ENCODE measurements at regions not wholly inside any gene's neighbourhood (a gene's known extent, or its start where the extent isn't known, plus 50 kb on each side); places are given as distances from the start of the nearest gene placed in this dataset.
"Not testable (repeated sequence)": the region's sequence is repeated elsewhere in the genome, so short reads cannot be mapped to it uniquely, and the experiment has no call there.

DNA sequence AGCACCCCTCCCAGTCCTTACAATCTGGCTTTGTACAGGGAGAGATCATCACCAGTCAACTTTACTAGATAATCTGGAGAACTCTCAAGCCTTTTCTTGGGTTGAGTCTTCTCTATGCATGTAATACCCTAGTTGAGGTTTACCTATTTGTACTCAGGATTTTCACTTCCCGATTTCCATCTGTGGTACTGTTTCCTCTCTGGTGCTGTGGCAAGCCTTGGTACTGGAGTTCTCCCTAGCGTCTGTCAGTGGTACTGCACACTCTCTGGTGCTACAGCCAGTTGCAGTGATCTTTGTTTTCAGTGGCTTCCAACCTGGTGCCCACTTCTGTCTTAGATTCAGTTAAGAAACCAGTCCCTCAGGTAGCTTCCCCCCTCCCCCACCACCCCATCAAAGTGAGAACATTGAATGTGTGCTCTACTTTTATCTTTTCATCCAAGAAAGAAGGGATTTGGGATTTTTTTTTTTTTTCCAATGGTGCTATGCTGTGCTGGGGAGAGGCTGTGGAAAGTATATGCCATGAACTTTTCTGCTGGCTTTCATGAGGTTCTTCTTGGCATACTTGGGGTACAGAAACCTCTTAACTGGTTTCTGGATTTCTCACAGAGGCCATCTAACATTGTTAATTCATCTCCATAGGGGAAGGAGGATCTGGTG is 69.4 kb upstream of the EVL start:
- intact Hi-C loops (cut with micrococcal nuclease), result no loop called here
- ATAC-seq (peak; percentile 55), DNase-seq (no peak)

DNA sequence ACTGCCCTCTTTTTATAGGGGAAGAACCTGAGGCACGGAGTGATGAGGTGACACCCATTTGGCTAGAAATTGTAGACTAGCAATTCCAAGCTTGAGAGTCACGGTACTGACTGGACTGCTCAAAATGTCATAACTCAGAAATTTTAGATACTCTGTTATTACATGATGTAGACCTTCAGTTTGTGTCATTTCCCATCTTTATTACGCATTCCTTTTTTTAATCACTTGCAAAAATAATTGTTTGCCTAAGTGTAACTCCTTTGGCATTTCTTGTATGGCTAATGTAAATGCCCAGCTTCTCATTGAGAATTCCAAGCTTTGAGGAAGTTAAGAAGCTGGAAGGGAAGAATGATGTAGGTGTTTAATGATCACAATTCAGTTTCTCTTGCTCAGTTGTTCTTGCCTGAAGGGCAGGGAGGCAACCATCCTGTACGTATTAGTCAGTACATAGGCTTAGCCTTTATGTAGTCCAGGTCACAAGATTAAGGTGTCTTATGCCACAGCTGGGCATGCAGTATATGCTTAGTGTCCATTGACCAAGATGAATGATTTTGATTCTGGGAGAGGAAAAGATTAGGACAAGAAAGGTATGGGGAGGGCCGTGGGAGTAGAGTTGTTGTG is 68.2 kb upstream of the EVL start:
- intact Hi-C loops (cut with micrococcal nuclease), result no loop called here
- no peak for DNase-seq
- no peak for ATAC-seq

DNA sequence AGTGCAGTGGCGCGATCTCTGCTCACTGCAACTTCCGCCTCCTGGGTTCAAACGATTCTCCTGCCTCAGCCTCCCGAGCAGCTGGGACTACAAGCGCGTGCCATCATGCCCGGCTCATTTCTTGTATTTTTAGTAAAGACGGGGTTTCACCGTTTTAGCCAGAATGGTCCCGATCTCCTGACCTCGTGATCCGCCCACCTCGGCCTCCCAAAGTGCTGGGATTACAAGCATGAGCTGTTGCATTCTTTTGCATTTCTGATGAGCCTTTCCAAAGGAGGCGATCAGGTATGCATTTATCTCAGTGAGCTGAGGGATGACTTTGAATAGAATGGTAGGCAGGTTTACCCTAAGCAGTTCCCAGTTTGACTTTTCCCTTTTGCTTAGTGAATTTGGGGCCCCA is 64.8 kb upstream of the EVL start:
- DNase-seq; intact Hi-C loops (cut with micrococcal nuclease); ATAC-seq: not testable (repeated sequence)

DNA sequence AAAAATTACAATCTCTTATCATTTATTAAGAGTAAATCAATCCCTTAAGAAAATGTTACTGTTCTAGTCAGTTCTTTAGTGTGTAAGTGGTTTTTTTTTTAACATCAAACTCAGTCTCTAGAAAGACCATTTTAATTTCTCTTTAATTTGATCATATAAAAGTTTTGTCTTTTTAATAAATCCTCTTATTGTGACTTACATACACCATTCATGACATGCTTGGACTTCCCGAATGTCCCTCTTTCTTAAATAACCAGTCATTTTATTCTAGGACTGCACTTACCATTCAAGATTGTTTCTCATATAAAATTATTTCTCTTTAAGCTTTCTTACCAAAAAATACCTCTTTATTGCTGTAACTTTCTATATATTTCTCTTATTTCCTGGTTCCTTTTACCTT is 60.8 kb upstream of the EVL start:
- DNase-seq (no peak), ATAC-seq (no peak)
- intact Hi-C loops (cut with micrococcal nuclease), result no loop called here

DNA sequence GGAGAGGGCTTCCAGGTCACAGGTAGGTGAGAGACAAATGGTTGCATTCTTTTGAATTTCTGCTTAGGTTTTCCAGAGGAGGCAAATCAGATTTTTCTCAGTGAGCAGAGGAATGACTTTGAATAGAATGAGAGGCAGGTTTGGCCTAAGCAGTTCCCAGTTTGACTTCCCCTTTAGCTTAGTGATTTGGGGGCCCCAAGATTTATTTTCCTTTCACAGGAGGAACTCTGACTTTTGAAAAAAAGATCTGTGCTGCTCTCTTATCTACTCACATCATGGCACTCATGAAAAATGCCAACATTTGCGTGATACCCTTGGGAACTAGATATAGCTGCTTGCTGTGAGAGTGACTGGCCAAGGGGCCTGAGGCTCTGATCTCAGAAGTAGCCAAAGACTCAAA is 58.0 kb upstream of the EVL start:
- DNase-seq, result no peak
- intact Hi-C loops (cut with micrococcal nuclease), result no loop called here
- no peak for ATAC-seq

DNA sequence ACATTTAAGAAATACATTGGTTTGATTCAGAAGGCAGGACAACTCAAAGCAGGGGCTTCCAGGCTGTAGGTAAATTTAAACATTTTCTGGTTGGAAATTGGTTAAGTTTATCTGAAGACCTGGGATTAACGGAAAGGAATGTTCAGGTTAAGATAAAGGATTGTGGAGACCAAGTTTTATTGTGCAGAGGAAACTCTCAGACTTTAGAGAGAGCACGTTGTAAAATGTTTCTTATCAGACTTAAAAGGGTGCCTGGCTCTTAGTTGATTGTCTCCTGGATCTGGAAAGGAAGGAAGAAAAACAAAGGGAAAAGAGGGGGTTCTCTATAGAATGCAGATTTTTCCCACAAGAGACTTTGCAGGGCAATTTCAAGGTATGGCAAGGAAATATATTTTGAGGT is 55.4 kb upstream of the EVL start:
- DNase-seq; intact Hi-C loops (cut with micrococcal nuclease); ATAC-seq: not testable (repeated sequence)

DNA sequence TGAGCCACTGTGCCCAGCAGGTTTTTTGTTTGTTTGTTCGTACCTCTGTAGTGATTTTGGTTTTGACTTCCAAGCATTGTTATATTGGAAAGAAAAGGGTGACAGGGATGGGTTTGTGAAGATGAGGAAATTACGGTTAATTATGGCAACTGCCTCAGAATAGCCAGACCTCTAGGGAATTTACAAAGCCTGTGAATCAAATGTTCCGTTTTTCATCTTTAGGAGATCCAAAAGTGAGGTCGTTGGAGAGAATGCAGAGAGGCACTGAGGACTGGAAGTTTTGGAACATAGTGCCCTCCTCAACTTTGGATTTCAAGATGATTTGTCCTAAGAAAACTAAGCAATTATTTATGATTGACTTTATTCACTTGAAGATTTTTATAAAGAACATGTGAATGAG is 54.5 kb upstream of the EVL start:
- no peak for DNase-seq
- ATAC-seq, result peak; percentile 40
- intact Hi-C loops (cut with micrococcal nuclease), result no loop called here

DNA sequence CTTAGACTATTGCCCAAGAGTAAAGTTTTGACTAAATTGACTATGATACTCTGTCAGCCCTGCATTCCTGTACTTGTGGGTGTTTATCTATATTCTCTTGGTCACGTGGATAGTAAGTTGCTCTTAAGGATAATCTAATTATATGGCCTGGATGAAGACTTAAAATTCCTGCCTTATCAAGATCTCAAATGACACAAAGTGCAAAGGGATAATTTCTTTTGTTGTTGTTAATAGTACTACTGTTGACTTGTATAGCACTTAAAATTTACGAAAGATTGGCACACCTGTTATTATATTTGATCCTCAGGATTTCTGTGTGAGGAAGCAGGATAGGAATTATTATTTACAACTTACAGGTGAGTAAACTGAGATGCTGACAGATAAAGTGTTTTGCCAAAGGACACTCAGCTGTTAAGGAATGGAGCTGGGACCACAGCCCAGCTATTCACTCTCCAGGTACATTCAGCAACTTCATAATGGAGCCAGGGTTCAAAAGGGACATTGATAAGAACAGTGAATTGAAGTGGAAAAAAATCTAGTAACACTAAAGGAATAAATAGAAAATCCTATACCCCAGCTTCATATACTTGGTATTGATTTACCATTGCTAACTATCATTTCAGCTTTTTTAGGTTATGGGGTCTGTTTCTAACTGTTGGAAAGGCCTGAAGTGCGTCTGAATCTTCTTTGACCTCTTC is 53.4 kb upstream of the EVL start:
- ATAC-seq, result no peak
- DNase-seq, result no peak
- intact Hi-C loops (cut with micrococcal nuclease), result no loop called here

DNA sequence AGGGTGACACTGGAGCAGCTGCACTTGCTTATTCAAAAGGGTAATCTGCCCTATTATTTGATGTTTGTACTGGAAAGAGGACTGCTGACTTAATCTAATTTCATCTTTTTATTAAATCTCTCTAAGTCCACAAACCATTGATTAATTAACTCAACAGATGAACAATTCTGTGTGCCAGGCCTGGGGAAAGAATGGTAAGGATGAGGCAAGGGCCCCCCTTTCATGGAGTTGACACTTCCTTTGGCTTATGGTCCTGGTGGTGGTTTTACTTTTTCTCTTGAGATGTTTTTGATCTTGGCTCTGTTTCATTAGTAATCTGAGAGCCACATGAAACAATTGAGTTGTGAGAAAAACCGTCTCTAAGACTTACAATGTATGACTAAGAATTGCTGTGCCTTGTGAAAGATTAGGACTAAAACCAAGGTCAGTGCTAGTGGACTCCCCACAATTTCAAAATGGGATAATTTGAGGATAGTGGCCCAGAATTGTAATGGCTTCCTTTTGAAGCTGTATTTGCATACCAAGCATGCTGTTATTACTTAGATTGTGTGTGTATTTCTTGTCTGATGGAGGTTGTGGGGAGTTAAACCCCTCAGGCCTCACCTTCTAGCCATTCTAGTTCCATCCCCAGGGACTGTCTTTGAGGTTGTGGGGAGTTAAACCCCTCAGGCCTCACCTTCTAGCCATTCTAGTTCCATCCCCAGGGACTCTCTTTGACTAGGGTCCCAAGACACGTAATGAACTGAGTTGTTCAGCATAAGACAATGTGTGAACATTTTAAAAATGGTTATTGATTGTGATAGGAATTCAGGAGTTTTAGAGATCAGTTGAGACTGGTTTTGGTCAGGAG is 52.5 kb upstream of the EVL start:
- DNase-seq, result no peak
- intact Hi-C loops (cut with micrococcal nuclease), result no loop called here
- ATAC-seq, result no peak

DNA sequence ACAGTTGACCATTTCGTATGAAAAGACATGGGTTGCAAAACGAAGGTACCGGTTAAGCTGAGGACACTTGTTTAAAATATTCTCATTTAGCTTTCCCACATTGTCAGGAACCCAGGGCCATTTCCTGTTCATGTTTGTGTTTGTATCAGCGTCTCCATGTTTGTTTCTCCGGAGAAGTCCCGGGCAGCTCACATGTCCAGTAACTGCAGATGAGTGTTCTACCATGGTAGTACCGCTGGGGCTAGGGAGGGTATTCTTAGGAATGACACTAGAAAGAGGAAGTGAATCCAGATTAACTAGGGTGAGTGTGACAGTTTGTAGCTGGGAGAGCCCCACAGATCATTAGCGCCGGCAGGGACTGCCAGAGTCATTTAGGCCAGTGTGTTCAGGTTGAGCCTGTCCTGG is 50.0 kb upstream of the EVL start:
- intact Hi-C loops (cut with micrococcal nuclease), result no loop called here
- DNase-seq (no peak), ATAC-seq (no peak)
